GM12873 (cell line): ENCODE measurements at regions not wholly inside any gene's neighbourhood (a gene's known extent, or its start where the extent isn't known, plus 50 kb on each side); places are given as distances from the start of the nearest gene placed in this dataset.

Experiments
- CTCF ChIP-seq: IDR thresholded peaks from 2 replicates; pipeline ENCODE4 v1.5.1; 2012; ENCODE audit warnings: low read depth, mild to moderate bottlenecking, moderate library complexity, low read length, control low read depth; ENCODE audit not compliant: insufficient read depth; ENCODE audit errors: missing control alignments

- TF ChIP-seq CTCF, result no peak
These were observed 241.7 kb upstream of the KLF4 start for GRCh38 chr9:107731115-107731762.

- TF ChIP-seq CTCF, result no peak
These were observed 241.1 kb upstream of the KLF4 start for GRCh38 chr9:107730666-107731065.

- TF ChIP-seq CTCF, result no peak
These were observed 237.7 kb upstream of the KLF4 start for GRCh38 chr9:107727086-107727780.

- no peak for TF ChIP-seq CTCF
These were observed 233.4 kb upstream of the KLF4 start for GRCh38 chr9:107723015-107723414.

GRCh38 chr9:107721705-107722245, 232.2 kb upstream of the KLF4 start:
- TF ChIP-seq CTCF, result no peak

- no peak for TF ChIP-seq CTCF
These were observed 230.9 kb upstream of the KLF4 start for GRCh38 chr9:107720501-107720900.

GRCh38 chr9:107717529-107718314, 228.2 kb upstream of the KLF4 start:
- TF ChIP-seq CTCF, result no peak
